GM12865 (cell line): ENCODE measurements at regions not wholly inside any gene's neighbourhood (a gene's known extent, or its start where the extent isn't known, plus 50 kb on each side); places are given as distances from the start of the nearest gene placed in this dataset.
"Not testable (repeated sequence)": the region's sequence is repeated elsewhere in the genome, so short reads cannot be mapped to it uniquely, and the experiment has no call there.

Experiments
- DNase-seq: peaks from one replicate; pipeline ENCODE4 v3.0.0; 2010; ENCODE audit warnings: low read depth
- H3K4me3 ChIP-seq: 2 replicates; pipeline ENCODE4 v1.5.1; 2011; ENCODE audit warnings: mild to moderate bottlenecking, low read depth, low read length, control low read depth
- CTCF ChIP-seq: IDR thresholded peaks from 2 replicates; pipeline ENCODE4 v1.5.1; 2011; ENCODE audit warnings: low read length, control low read depth, low read depth, inconsistent platforms; ENCODE audit not compliant: insufficient read depth; ENCODE audit errors: missing control alignments

- H3K4me3 ChIP-seq, DNase-seq: not testable (repeated sequence)
Measured at GRCh38 chr1:234784108-234784507, 174.1 kb upstream of the IRF2BP2 start.

- DNase-seq = no peak
- TF ChIP-seq CTCF = no peak
- no peak overlapping the region for H3K4me3 ChIP-seq
Measured at GRCh38 chr1:234782791-234783190, 172.8 kb upstream of the IRF2BP2 start.

- DNase-seq = no peak
- TF ChIP-seq CTCF = no peak
- no peak overlapping the region for H3K4me3 ChIP-seq
Measured at GRCh38 chr1:234782105-234782751, 172.2 kb upstream of the IRF2BP2 start.

GRCh38 chr1:234781241-234782065 lies 171.5 kb upstream of the IRF2BP2 start:
- no peak for DNase-seq
- no peak overlapping the region for H3K4me3 ChIP-seq
- TF ChIP-seq CTCF = no peak

GRCh38 chr1:234780531-234781162 lies 170.7 kb upstream of the IRF2BP2 start:
- no peak overlapping the region for H3K4me3 ChIP-seq
- no peak for TF ChIP-seq CTCF
- DNase-seq = no peak

GRCh38 chr1:234780112-234780511 lies 170.1 kb upstream of the IRF2BP2 start:
- no peak for TF ChIP-seq CTCF
- H3K4me3 ChIP-seq = no peak overlapping the region
- DNase-seq = no peak

GRCh38 chr1:234779600-234779999 lies 169.6 kb upstream of the IRF2BP2 start:
- H3K4me3 ChIP-seq, DNase-seq: not testable (repeated sequence)
